Trophoblast cell (in vitro differentiated cells and primary cell): ENCODE measurements at regions not wholly inside any gene's neighbourhood (a gene's known extent, or its start where the extent isn't known, plus 50 kb on each side); places are given as distances from the start of the nearest gene placed in this dataset.

Experiments used
- DNase-seq, 2 donors: peaks; one replicate each; pipeline ENCODE4 v3.0.0-alpha.2; 2016
- H2AFZ ChIP-seq: 2 replicates; pipeline ENCODE4 v1.6.1; 2013; ENCODE audit warnings: low read length, moderate library complexity, mild to moderate bottlenecking; ENCODE audit not compliant: insufficient read depth, poor library complexity
- H2AK5ac ChIP-seq: 2 replicates; pipeline ENCODE4 v1.6.1; 2013; ENCODE audit warnings: mild to moderate bottlenecking, low read length
- H2BK120ac ChIP-seq: 2 replicates; pipeline ENCODE4 v1.6.1; 2013; ENCODE audit warnings: low read length, mild to moderate bottlenecking, moderate library complexity; ENCODE audit not compliant: insufficient read depth, poor library complexity
- H2BK12ac ChIP-seq: 2 replicates; pipeline ENCODE4 v1.6.1; 2013; ENCODE audit warnings: mild to moderate bottlenecking, low read length, moderate library complexity
- H2BK5ac ChIP-seq: 2 replicates; pipeline ENCODE4 v1.6.1; 2013; ENCODE audit warnings: low read length, low read depth, moderate library complexity, mild to moderate bottlenecking; ENCODE audit not compliant: poor library complexity
- H3K14ac ChIP-seq: 2 replicates; pipeline ENCODE4 v1.6.1; 2013; ENCODE audit warnings: mild to moderate bottlenecking, low read length
- H3K18ac ChIP-seq: 2 replicates; pipeline ENCODE4 v1.6.1; 2013; ENCODE audit warnings: mild to moderate bottlenecking, low read length
- H3K23ac ChIP-seq: 2 replicates; pipeline ENCODE4 v1.6.1; 2013; ENCODE audit warnings: low read length
- H3K27ac ChIP-seq: 2 replicates; pipeline ENCODE4 v1.5.1; 2013; ENCODE audit warnings: low read depth, mild to moderate bottlenecking, inconsistent platforms, low read length, moderate library complexity
- H3K27me3 ChIP-seq: 2 replicates; pipeline ENCODE4 v1.6.1; 2013; ENCODE audit warnings: inconsistent platforms, mild to moderate bottlenecking, low read length, moderate library complexity; ENCODE audit not compliant: insufficient read depth
- H3K36me3 ChIP-seq, 2 experiments: 1 replicate in 1 of 2; 2 replicates in 1 of 2; pipeline ENCODE4 v1.6.1; 2013; ENCODE audit warnings: low read length in 2 of 2, mild to moderate bottlenecking in 2 of 2, moderate library complexity in 1 of 2; ENCODE audit not compliant: insufficient read depth in 2 of 2, control insufficient read depth in 1 of 2
- H3K4ac ChIP-seq: 2 replicates; pipeline ENCODE4 v1.6.1; 2013; ENCODE audit warnings: low read depth, mild to moderate bottlenecking, low read length, moderate library complexity
- H3K4me1 ChIP-seq, 2 experiments: 1 replicate in 1 of 2; 2 replicates in 1 of 2; pipeline ENCODE4 v1.6.1; 2013; ENCODE audit warnings: low read length in 2 of 2, mild to moderate bottlenecking in 2 of 2, moderate library complexity in 1 of 2; ENCODE audit not compliant: insufficient read depth in 2 of 2, control insufficient read depth in 1 of 2
- H3K4me2 ChIP-seq: 2 replicates; pipeline ENCODE4 v1.6.1; 2013; ENCODE audit warnings: inconsistent platforms, mild to moderate bottlenecking, low read length, moderate library complexity
- H3K4me3 ChIP-seq: 2 replicates; pipeline ENCODE4 v1.5.1; 2013; ENCODE audit warnings: mild to moderate bottlenecking, low read depth, low read length, inconsistent platforms
- H3K79me1 ChIP-seq: one replicate; pipeline ENCODE4 v1.6.1; 2013; ENCODE audit warnings: low read length
- H3K79me2 ChIP-seq: 2 replicates; pipeline ENCODE4 v1.6.1; 2013; ENCODE audit warnings: low read length, mild to moderate bottlenecking; ENCODE audit not compliant: control insufficient read depth, insufficient read depth, poor library complexity
- H3K9ac ChIP-seq: 2 replicates; pipeline ENCODE4 v1.6.1; 2013; ENCODE audit warnings: mild to moderate bottlenecking, low read length
- H3K9me3 ChIP-seq: 2 replicates; pipeline ENCODE4 v1.6.1; 2013; ENCODE audit warnings: low read depth, mild to moderate bottlenecking, control low read depth, inconsistent platforms, low read length; ENCODE audit not compliant: insufficient read depth
- H4K12ac ChIP-seq: 2 replicates; pipeline ENCODE4 v1.6.1; 2013; ENCODE audit warnings: low read depth, mild to moderate bottlenecking, low read length, moderate library complexity
- H4K8ac ChIP-seq: 2 replicates; pipeline ENCODE4 v1.6.1; 2013; ENCODE audit warnings: low read depth, mild to moderate bottlenecking, low read length, moderate library complexity
- H4K91ac ChIP-seq: one replicate; pipeline ENCODE4 v1.6.1; 2013; ENCODE audit warnings: low read depth, mild to moderate bottlenecking, low read length, moderate library complexity
- WGBS: extraction: QIAGEN DNeasy Blood & Tissue Kit; methylation state at CpG from one replicate; pipeline ENCODE4 v1.1.7; 2013; ENCODE audit warnings: missing lambda C conversion rate; ENCODE audit not compliant: insufficient read length, insufficient coverage; ENCODE audit errors: extremely low coverage; 5-methylcytosine and 5-hydroxymethylcytosine counted together

DNA sequence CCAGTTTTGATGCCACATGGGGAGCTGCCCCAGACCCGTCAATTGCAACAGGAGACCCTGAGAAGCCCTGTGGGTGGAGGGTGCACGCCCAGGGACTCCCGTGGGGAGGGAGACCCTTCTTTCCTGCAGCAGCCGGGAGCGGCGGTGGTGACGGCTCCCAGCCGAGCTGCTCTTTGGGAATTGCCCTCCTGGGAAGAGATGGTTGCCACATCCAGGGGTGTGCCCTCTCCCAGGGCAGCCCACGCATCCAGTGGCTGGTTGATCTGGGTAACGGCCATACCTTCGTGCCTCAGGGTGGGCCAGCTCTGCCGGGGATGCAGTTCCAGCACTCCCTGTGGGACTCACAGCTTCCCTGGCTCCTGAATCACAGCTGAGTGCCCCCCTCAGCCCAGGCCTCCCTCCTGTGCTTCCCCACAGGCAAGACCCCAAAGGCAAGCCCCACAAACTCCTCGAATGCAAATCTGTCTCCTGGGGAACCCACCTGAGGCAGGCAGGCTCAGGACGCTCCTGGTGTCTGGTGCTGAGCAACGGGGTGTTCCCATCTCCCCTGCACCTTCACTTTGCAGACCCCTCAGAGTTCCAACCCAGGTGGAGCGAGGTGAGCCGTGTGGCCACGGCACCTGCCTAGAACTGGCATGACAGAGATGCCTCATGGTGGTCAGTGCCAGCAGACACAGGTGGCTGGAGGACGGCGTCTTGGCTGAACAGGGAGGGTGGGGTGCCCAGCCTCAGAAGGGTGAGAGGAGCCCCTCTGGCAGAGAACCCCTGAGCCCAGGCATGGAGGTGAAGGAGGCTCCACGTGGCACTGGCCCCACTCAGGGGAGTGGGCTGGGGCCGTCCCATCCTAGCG is 1027.4 kb downstream of the BRD1 start:
- Histone ChIP-seq H2BK120ac (no peak overlapping the region), H3K9ac (no peak overlapping the region), H2BK5ac (no peak overlapping the region), H3K79me2 (no peaks in the 10 kb centered on the region), H3K36me3 (no peaks in the 10 kb centered on the region), H4K8ac (no peak overlapping the region), H3K9me3 (no peaks in the 10 kb centered on the region), H3K4ac (no peak overlapping the region), H3K4me1 (no peaks in the 10 kb centered on the region), H3K27ac (no peak overlapping the region), H3K4me2 (no peak overlapping the region), H3K14ac (no peak overlapping the region), H3K79me1 (no peaks in the 10 kb centered on the region), H3K18ac (no peak overlapping the region), H2BK12ac (no peak overlapping the region), H4K12ac (no peak overlapping the region), H3K27me3 (no peaks in the 10 kb centered on the region), H2AK5ac (no peak overlapping the region), H3K23ac (no peak overlapping the region), H3K4me3 (no peak overlapping the region), H4K91ac (no peak overlapping the region), H2AFZ (no peak overlapping the region)
- no peak for DNase-seq
- WGBS = no CpG with 5 or more reads among the region's 23 CpGs

DNA sequence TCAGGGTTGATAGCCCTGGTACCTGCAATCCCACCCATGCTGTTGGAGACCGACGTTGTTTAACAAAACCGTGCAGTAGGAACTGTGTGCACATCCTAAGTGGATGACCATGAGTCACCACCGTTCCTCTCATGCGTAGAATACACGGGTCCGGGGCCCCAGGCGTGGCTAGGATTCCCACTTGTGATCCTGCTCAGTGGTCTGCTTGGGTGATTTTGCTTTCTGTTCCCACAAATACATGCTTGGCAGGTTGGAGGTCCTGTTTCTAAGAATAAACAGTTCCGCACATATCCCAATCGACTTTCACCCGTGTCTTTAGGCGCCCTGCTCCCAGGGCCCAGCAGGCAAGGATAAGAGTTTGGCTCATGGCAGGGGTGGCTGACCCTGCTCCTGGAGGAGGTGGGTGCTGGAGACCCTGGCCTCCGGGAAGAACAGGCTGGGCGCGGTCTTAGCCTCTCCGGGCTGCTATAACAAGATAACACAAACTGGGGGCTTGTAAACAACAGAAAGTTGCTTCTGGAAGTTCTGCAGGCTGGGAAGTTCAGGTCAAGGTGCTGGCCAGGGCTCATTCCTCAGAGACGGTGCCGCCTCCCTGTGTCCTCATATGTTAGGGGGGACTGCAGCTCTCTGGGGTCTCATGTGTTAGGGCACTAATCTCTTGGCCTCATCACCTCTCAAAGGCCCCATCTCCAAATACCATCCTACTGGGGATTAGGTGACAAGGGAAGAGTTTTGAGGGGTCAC is 1028.3 kb downstream of the BRD1 start:
- no CpG with 5 or more reads among the region's 18 CpGs for WGBS
- Histone ChIP-seq H2AFZ (no peak overlapping the region), H3K4me1 (no peaks in the 10 kb centered on the region), H4K91ac (no peak overlapping the region), H2BK5ac (no peak overlapping the region), H3K4me2 (no peak overlapping the region), H4K8ac (no peak overlapping the region), H3K36me3 (no peaks in the 10 kb centered on the region), H2BK12ac (no peak overlapping the region), H3K9me3 (no peaks in the 10 kb centered on the region), H3K9ac (no peak overlapping the region), H3K79me2 (no peaks in the 10 kb centered on the region), H3K4me3 (no peak overlapping the region), H3K23ac (no peak overlapping the region), H2AK5ac (no peak overlapping the region), H3K79me1 (no peaks in the 10 kb centered on the region), H3K27ac (no peak overlapping the region), H3K18ac (no peak overlapping the region), H3K14ac (no peak overlapping the region), H3K27me3 (no peaks in the 10 kb centered on the region), H4K12ac (no peak overlapping the region), H3K4ac (no peak overlapping the region), H2BK120ac (no peak overlapping the region)
- DNase-seq = no peak

DNA sequence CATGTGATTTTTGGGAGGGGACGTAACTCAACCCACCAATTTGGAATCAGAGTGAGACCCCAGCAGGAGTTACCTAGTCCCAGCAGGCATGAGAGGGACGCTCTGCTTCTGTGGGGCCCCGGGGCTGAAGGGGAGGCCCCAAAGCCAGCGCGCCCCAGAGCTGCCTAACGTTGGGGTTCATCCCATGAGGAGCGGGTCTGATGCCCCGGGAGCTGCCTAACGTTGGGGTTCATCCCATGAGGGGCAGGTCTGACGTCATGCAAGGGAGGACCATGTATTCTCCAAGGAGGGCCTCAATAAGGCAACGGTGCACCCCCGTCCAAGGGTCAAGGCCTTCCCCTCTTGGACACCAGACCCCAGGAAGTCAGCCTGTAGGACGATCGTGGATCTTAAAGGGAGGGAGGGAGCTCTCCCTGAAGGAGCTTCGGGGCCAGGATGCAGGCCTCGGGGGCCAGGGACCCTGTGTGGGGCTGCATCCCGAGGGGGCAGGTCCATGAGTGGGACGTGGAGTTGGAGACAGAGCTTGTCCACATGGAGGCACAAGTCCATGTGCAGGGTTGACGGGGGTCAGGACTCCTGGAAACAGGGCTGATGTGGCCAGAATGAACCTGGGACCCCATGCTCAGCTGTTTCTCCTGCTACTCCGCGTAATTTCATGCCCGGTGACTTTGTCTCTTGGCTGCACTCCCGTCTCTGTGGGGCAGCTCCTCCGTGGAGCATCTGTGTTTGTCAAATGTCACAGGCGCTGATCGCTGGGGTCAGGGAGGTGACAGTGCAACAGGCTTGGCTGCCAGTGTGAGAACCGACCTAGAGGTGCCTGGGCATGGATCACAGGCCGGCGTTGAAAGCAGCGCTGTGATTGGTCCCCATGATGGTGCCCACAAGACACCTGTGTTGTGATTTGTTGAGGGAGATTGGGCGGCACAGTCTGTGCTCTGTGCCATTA is 1029.1 kb downstream of the BRD1 start:
- H2BK120ac ChIP-seq = no peak overlapping the region
- WGBS = no CpG with 5 or more reads among the region's 31 CpGs
- no peak overlapping the region for H2BK12ac ChIP-seq
- DNase-seq = no peak
- no peak overlapping the region for H2AK5ac ChIP-seq
- H4K12ac ChIP-seq = no peak overlapping the region
- no peaks in the 10 kb centered on the region for H3K79me1 ChIP-seq
- H3K27me3 ChIP-seq = no peaks in the 10 kb centered on the region
- no peak overlapping the region for H3K4me3 ChIP-seq
- H3K18ac ChIP-seq = no peak overlapping the region
- no peak overlapping the region for H4K8ac ChIP-seq
- no peak overlapping the region for H3K14ac ChIP-seq
- H2BK5ac ChIP-seq = no peak overlapping the region
- H3K4me2 ChIP-seq = no peak overlapping the region
- no peaks in the 10 kb centered on the region for H3K79me2 ChIP-seq
- H3K4ac ChIP-seq = no peak overlapping the region
- H3K36me3 ChIP-seq = no peaks in the 10 kb centered on the region
- H3K23ac ChIP-seq = no peak overlapping the region
- H3K27ac ChIP-seq = no peak overlapping the region
- H3K9me3 ChIP-seq = peaks cover 2% of the 10 kb centered on the region
- no peak overlapping the region for H2AFZ ChIP-seq
- H4K91ac ChIP-seq = no peak overlapping the region
- H3K4me1 ChIP-seq = no peaks in the 10 kb centered on the region
- H3K9ac ChIP-seq = no peak overlapping the region

DNA sequence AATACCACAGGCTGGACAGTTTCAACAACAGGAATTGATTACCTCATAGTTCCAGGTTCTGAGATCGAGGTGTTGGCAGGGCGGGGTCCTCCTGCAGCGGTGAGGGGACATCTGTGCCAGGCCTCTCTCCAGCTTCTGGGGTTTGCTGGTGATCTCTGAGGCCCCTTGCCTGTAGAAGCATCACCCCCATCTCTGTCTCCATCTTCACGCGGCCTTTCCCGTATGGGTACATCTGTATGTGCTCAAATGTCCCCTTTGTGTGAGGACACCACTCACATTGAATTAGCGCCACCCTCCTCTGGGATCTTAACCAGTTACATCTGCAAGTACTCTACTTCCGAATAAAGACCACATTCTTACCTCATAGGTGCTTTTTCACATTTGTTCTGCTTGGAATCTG is 1029.9 kb downstream of the BRD1 start:
- Histone ChIP-seq H3K79me2 (no peaks in the 10 kb centered on the region), H2BK120ac (no peak overlapping the region), H2BK12ac (no peak overlapping the region), H3K23ac (no peak overlapping the region), H3K4me1 (no peaks in the 10 kb centered on the region), H4K91ac (no peak overlapping the region), H3K18ac (no peak overlapping the region), H3K4ac (no peak overlapping the region), H3K9me3 (peaks cover 2% of the 10 kb centered on the region), H3K79me1 (no peaks in the 10 kb centered on the region), H3K27me3 (no peaks in the 10 kb centered on the region), H3K9ac (no peak overlapping the region), H3K14ac (no peak overlapping the region), H3K4me3 (no peak overlapping the region), H4K12ac (no peak overlapping the region), H2AFZ (no peak overlapping the region), H3K27ac (no peak overlapping the region), H3K4me2 (no peak overlapping the region), H2AK5ac (no peak overlapping the region), H3K36me3 (no peaks in the 10 kb centered on the region), H2BK5ac (no peak overlapping the region), H4K8ac (no peak overlapping the region)
- WGBS = no CpG with 5 or more reads among the region's 8 CpGs
- no peak for DNase-seq
